Kidney (tissue), 13 donors: ENCODE measurements at regions not wholly inside any gene's neighbourhood (a gene's known extent, or its start where the extent isn't known, plus 50 kb on each side); places are given as distances from the start of the nearest gene placed in this dataset.
A peak's percentile ranks its signal among the peaks of the same experiment; 100 is the strongest.

Source experiments
- DNase-seq, 5 donors: peaks; one replicate each; pipeline ENCODE4 v3.0.0-alpha.2; 2013 to 2020
- FAIRE-seq: peaks from 2 replicates; lab custom pipeline; 2012; peaks lifted over from hg19 to GRCh38; lab: Jason Lieb, UNC
- H3K27ac ChIP-seq, 2 donors: one replicate each; pipeline ENCODE4 v1.7.0; 2013; ENCODE audit warnings: low read depth in 2 of 2, low read length in 2 of 2, inconsistent platforms in 1 of 2
- H3K27me3 ChIP-seq: one replicate; pipeline ENCODE4 v1.7.1; 2013; ENCODE audit warnings: low read length, inconsistent platforms; ENCODE audit not compliant: control insufficient read depth, insufficient read depth
- H3K36me3 ChIP-seq, 3 donors: one replicate each; pipeline versions ENCODE4 v1.7.0 to v1.7.1; 2013; ENCODE audit warnings: low read length in 3 of 3, control low read depth in 1 of 3, inconsistent platforms in 1 of 3; ENCODE audit not compliant: insufficient read depth in 3 of 3, control insufficient read depth in 2 of 3
- H3K4me1 ChIP-seq, 3 donors: one replicate each; pipeline versions ENCODE4 v1.7.0 to v1.7.1; 2013; ENCODE audit warnings: low read length in 3 of 3, inconsistent platforms in 1 of 3, low read depth in 1 of 3; ENCODE audit not compliant: control insufficient read depth in 2 of 3, insufficient read depth in 2 of 3
- H3K4me3 ChIP-seq, 3 donors: one replicate each; pipeline versions ENCODE4 v1.7.0 to v1.8.1; 2013; ENCODE audit warnings: low read length in 3 of 3, control low read depth in 1 of 3, inconsistent platforms in 1 of 3
- H3K9ac ChIP-seq, 3 donors: one replicate each; pipeline versions ENCODE4 v1.7.0 to v1.7.1; 2013; ENCODE audit warnings: low read length in 3 of 3, control low read depth in 1 of 3, inconsistent platforms in 1 of 3
- H3K9me3 ChIP-seq, 3 donors: one replicate each; pipeline versions ENCODE4 v1.7.0 to v1.7.1; 2013; ENCODE audit warnings: low read length in 3 of 3, control low read depth in 1 of 3, inconsistent platforms in 1 of 3; ENCODE audit not compliant: control insufficient read depth in 2 of 3, insufficient read depth in 1 of 3
- CTCF ChIP-seq: IDR thresholded peaks from 3 replicates; pipeline ENCODE4 v1.5.1; 2012; ENCODE audit warnings: mild to moderate bottlenecking, moderate library complexity, borderline replicate concordance; ENCODE audit not compliant: insufficient read depth; ENCODE audit errors: extremely low read depth
- intact Hi-C: fragments of 100-400 bp; cut with DNase I; formaldehyde crosslinking; loops from one replicate; pipeline ENCODE4 v1.11.1; 2022
- donor health status: control.
- donor health status: control.
- donor health status: control.
- donor health status: control.
- donor health status: control.
- donor health status: DM: yes; HTN: yes; CAD: no.
- donor health status: Normal renal cell carcinoma (clear cell type).

GRCh38 chr7:22601003-22601402 lies 101.0 kb upstream of the STEAP1B start:
- no peak overlapping the region for H3K4me3 ChIP-seq
- no peaks in the 10 kb centered on the region for H3K36me3 ChIP-seq
- H3K9me3 ChIP-seq: no peaks in the 10 kb centered on the region
- FAIRE-seq (no peak), DNase-seq (peak in 1 of 5 donors; percentile 29)
- H3K27me3 ChIP-seq: no peaks in the 10 kb centered on the region
- no peaks in the 10 kb centered on the region for H3K4me1 ChIP-seq
- peak overlapping the region; percentile 3 to 50 for H3K27ac ChIP-seq
- TF ChIP-seq CTCF: no peak
- no peak overlapping the region for H3K9ac ChIP-seq
- intact Hi-C loops: no loop called here

GRCh38 chr7:22598318-22598920 lies 98.4 kb upstream of the STEAP1B start:
- no peaks in the 10 kb centered on the region for H3K27me3 ChIP-seq
- intact Hi-C loops: no loop called here
- no peak overlapping the region for H3K27ac ChIP-seq
- H3K4me1 ChIP-seq: no peaks in the 10 kb centered on the region
- no peak overlapping the region for H3K4me3 ChIP-seq
- no peak overlapping the region for H3K9ac ChIP-seq
- FAIRE-seq: no peak
- no peaks in the 10 kb centered on the region for H3K36me3 ChIP-seq
- DNase-seq: no peak
- no peak for TF ChIP-seq CTCF
- no peaks in the 10 kb centered on the region for H3K9me3 ChIP-seq

GRCh38 chr7:22597844-22598243 lies 97.9 kb upstream of the STEAP1B start:
- FAIRE-seq (no peak), DNase-seq (no peak)
- Histone ChIP-seq H3K36me3 (no peaks in the 10 kb centered on the region), H3K9ac (no peak overlapping the region), H3K4me1 (no peaks in the 10 kb centered on the region), H3K9me3 (no peaks in the 10 kb centered on the region), H3K27ac (no peak overlapping the region), H3K27me3 (no peaks in the 10 kb centered on the region), H3K4me3 (no peak overlapping the region)
- intact Hi-C loops: no loop called here
- no peak for TF ChIP-seq CTCF
